ENCODE measurements at regions not wholly inside any gene's neighbourhood (a gene's known extent, or its start where the extent isn't known, plus 50 kb on each side); places are given as distances from the start of the nearest gene placed in this dataset.
"Not testable (repeated sequence)": the region's sequence is repeated elsewhere in the genome, so short reads cannot be mapped to it uniquely, and the experiment has no call there.

- TF ChIP-seq CTCF (conservative IDR thresholded peaks at IDR 0.05), result no peak
- H3K27ac ChIP-seq, result no peak overlapping the region
Measured at GRCh38 chr2:122034777-122035176, 279.3 kb downstream of the TSN start.

- not testable (repeated sequence) for H3K27ac ChIP-seq
Measured at GRCh38 chr2:122038816-122039215, 283.4 kb downstream of the TSN start.

- no peak for TF ChIP-seq CTCF (conservative IDR thresholded peaks at IDR 0.05)
- H3K27ac ChIP-seq, result no peak overlapping the region
Measured at GRCh38 chr2:122041455-122041854, 286.0 kb downstream of the TSN start.

- H3K27ac ChIP-seq, result not testable (repeated sequence)
Measured at GRCh38 chr2:122051659-122052058, 296.2 kb downstream of the TSN start.

- H3K27ac ChIP-seq, result no peak overlapping the region
- no peak for TF ChIP-seq CTCF (conservative IDR thresholded peaks at IDR 0.05)
Measured at GRCh38 chr2:122055521-122055931, 300.1 kb downstream of the TSN start.

GRCh38 chr2:122056853-122057252, 301.4 kb downstream of the TSN start:
- TF ChIP-seq CTCF (conservative IDR thresholded peaks at IDR 0.05), result no peak
- H3K27ac ChIP-seq, result no peak overlapping the region

- TF ChIP-seq CTCF (conservative IDR thresholded peaks at IDR 0.05), result no peak
- no peak overlapping the region for H3K27ac ChIP-seq
Measured at GRCh38 chr2:122061206-122061605, 305.8 kb downstream of the TSN start.

GRCh38 chr2:122061831-122062230, 306.4 kb downstream of the TSN start:
- H3K27ac ChIP-seq, result no peak overlapping the region
- no peak for TF ChIP-seq CTCF (conservative IDR thresholded peaks at IDR 0.05)

- H3K27ac ChIP-seq, result no peak overlapping the region
- TF ChIP-seq CTCF (conservative IDR thresholded peaks at IDR 0.05), result no peak
Measured at GRCh38 chr2:122062506-122062905, 307.1 kb downstream of the TSN start.

Measured in VCaP (cell line).